HCT116 (cell line): ENCODE measurements at regions not wholly inside any gene's neighbourhood (a gene's known extent, or its start where the extent isn't known, plus 50 kb on each side); places are given as distances from the start of the nearest gene placed in this dataset.

Experiments used
- ATAC-seq: fragments of 200-7000 bp; cut with Tn5 transposase; 2 replicates; pipeline ENCODE4 v1.9.1; 2020; ENCODE audit warnings: mild to moderate bottlenecking, moderate library complexity
- BruUV-seq: library from RNA; stranded (reverse); fragments of 400-500 nt; replicated peaks from 2 replicates; lab custom pipeline; 2021; lab: Mats Ljungman, UMichigan
- CTCF ChIA-PET: fragments of 300-600 bp; sonication (Branson Sonifier 250); formaldehyde crosslinking; loops from one replicate; lab custom pipeline; 2021; ENCODE audit warnings: antibody characterized with exemption; lab: Charles Lee
- POLR2A ChIA-PET: fragments of 300-600, 350-600 bp; sonication (Branson Sonifier 250); formaldehyde crosslinking; loops from one replicate; lab custom pipeline; 2021; ENCODE audit warnings: antibody characterized with exemption; lab: Charles Lee
- RAD21 ChIA-PET, 2 experiments: fragments of 300-600 bp; sonication (Branson Sonifier 250); formaldehyde crosslinking; loops; one replicate each; lab custom pipeline; 2023; ENCODE audit warnings: low total read pairs in 2 of 2; ENCODE audit not compliant: uncharacterized antibody in 2 of 2, unreplicated experiment in 2 of 2, low non-redundant PET in 1 of 2; lab: Charles Lee
- DNase-seq: peaks from one replicate; pipeline ENCODE4 v3.0.0-alpha.2; 2010; ENCODE audit warnings: low read depth, low spot score
- H2AFZ ChIP-seq: fragments of 200-600 bp; shearing (Covaris generic), sonication (generic); 2 replicates; pipeline ENCODE4 v1.6.1; 2017; ENCODE audit warnings: low read depth, mixed run types, mixed read lengths, antibody characterized with exemption, low read length; ENCODE audit not compliant: poor library complexity, severe bottlenecking
- H3K27ac ChIP-seq: 2 replicates; pipeline ENCODE4 v1.5.1; 2012; ENCODE audit warnings: low read depth, low read length
- H3K27me3 ChIP-seq: fragments of 200-600 bp; sonication (generic); 2 replicates; pipeline ENCODE4 v1.6.1; 2016; ENCODE audit warnings: mixed run types, low read length, mixed read lengths; ENCODE audit not compliant: insufficient read depth
- H3K36me3 ChIP-seq, 2 experiments: fragments of 200-500 bp in 1 of 2; fragments of 200-600 bp in 1 of 2; sonication (Bioruptor generic) in 1 of 2; sonication (generic) in 1 of 2; 2 replicates each; pipeline versions ENCODE4 v1.5.1 to v1.6.1; 2014 to 2016; ENCODE audit warnings: low read length in 2 of 2, inconsistent platforms in 1 of 2, mixed read lengths in 1 of 2, mixed run types in 1 of 2; ENCODE audit not compliant: insufficient read depth in 2 of 2, control insufficient read depth in 1 of 2
- H3K4me1 ChIP-seq, 2 experiments: fragments of 200-600 bp in 1 of 2; sonication (generic) in 1 of 2; 2 replicates each; pipeline versions ENCODE4 v1.5.1 to v1.6.1; 2012 to 2017; ENCODE audit warnings: low read length in 2 of 2, inconsistent platforms in 1 of 2, mild to moderate bottlenecking in 1 of 2, mixed read lengths in 1 of 2, mixed run types in 1 of 2, moderate library complexity in 1 of 2; ENCODE audit not compliant: insufficient read depth in 2 of 2, control insufficient read depth in 1 of 2
- H3K4me2 ChIP-seq: fragments of 200-600 bp; sonication (generic); 2 replicates; pipeline ENCODE4 v1.6.1; 2017; ENCODE audit warnings: mixed run types, low read length, mixed read lengths
- H3K4me3 ChIP-seq, 2 experiments: fragments of 200-600 bp in 1 of 2; sonication (generic) in 1 of 2; replicated peaks in 1 of 2; 2 replicates each; pipeline ENCODE4 v1.5.1; 2011 to 2016; ENCODE audit warnings: low read length in 2 of 2, control low read depth in 1 of 2, low read depth in 1 of 2, mild to moderate bottlenecking in 1 of 2, mixed read lengths in 1 of 2, mixed run types in 1 of 2
- H3K79me2 ChIP-seq: fragments of 200-600 bp; sonication (generic); 2 replicates; pipeline ENCODE4 v1.6.1; 2017; ENCODE audit warnings: mild to moderate bottlenecking, mixed run types, low read length, moderate library complexity, mixed read lengths; ENCODE audit not compliant: insufficient read depth
- H3K9ac ChIP-seq: fragments of 200-600 bp; sonication (generic); 2 replicates; pipeline ENCODE4 v1.6.1; 2016; ENCODE audit warnings: low read length, mixed read lengths
- H3K9me2 ChIP-seq: fragments of 200-600 bp; sonication (generic), shearing (Covaris generic); 2 replicates; pipeline ENCODE4 v1.6.1; 2017; ENCODE audit warnings: mixed run types, mild to moderate bottlenecking, moderate library complexity; ENCODE audit not compliant: insufficient read depth
- H3K9me3 ChIP-seq, 2 experiments: fragments of 200-500 bp in 1 of 2; fragments of 200-600 bp in 1 of 2; sonication (Bioruptor generic) in 1 of 2; sonication (generic) in 1 of 2; 2 replicates each; pipeline ENCODE4 v1.6.1; 2014 to 2017; ENCODE audit warnings: low read length in 2 of 2, mixed read lengths in 2 of 2, inconsistent platforms in 1 of 2, low read depth in 1 of 2, mild to moderate bottlenecking in 1 of 2, mixed run types in 1 of 2, moderate library complexity in 1 of 2; ENCODE audit not compliant: control insufficient read depth in 1 of 2, insufficient read depth in 1 of 2
- H4K20me1 ChIP-seq: fragments of 200-600 bp; sonication (generic), shearing (Covaris generic); 2 replicates; pipeline ENCODE4 v1.6.1; 2017; ENCODE audit warnings: mixed run types, mild to moderate bottlenecking, moderate library complexity; ENCODE audit not compliant: insufficient read depth
- CEBPB ChIP-seq: IDR thresholded peaks from 2 replicates; pipeline ENCODE4 v1.6.1; 2012; ENCODE audit warnings: low read depth
- CTCF ChIP-seq, 3 experiments: fragments of 200-600 bp in 1 of 3; sonication (generic) in 1 of 3; IDR thresholded peaks in 2 of 3; conservative IDR thresholded peaks in 1 of 3; 2 replicates each; pipeline ENCODE4 v1.5.1; 2012 to 2017; ENCODE audit warnings: low read depth in 2 of 3, low read length in 2 of 3, antibody characterized with exemption in 1 of 3, borderline replicate concordance in 1 of 3, control low read depth in 1 of 3, mild to moderate bottlenecking in 1 of 3, mixed read lengths in 1 of 3, mixed run types in 1 of 3, moderate library complexity in 1 of 3; ENCODE audit not compliant: insufficient read depth in 1 of 3
- EZH2 ChIP-seq: fragments of 200-600 bp; sonication (generic); IDR thresholded peaks from 2 replicates; pipeline ENCODE4 v1.6.1; 2017; ENCODE audit warnings: antibody characterized with exemption, mixed run types
- JUND ChIP-seq: IDR thresholded peaks from 2 replicates; pipeline ENCODE4 v1.6.1; 2012
- POLR2A ChIP-seq: IDR thresholded peaks from 2 replicates; pipeline ENCODE4 v1.7.0; 2011; ENCODE audit warnings: borderline replicate concordance; ENCODE audit not compliant: insufficient read depth, insufficient read length; ENCODE audit errors: extremely low read depth
- SP1 ChIP-seq: IDR thresholded peaks from 2 replicates; pipeline ENCODE4 v1.6.1; 2012; ENCODE audit warnings: low read depth
- SRF ChIP-seq: IDR thresholded peaks from 2 replicates; pipeline ENCODE4 v1.6.1; 2012; ENCODE audit warnings: low read depth
- TCF7L2 ChIP-seq: IDR thresholded peaks from 2 replicates; pipeline ENCODE4 v1.7.0; 2011; ENCODE audit warnings: borderline replicate concordance, inconsistent platforms; ENCODE audit not compliant: insufficient read depth, insufficient read length; ENCODE audit errors: extremely low read depth
- ZNF274 ChIP-seq: fragments of 200-500 bp; sonication (Bioruptor generic); IDR thresholded peaks from 2 replicates; pipeline ENCODE4 v1.6.1; 2014; ENCODE audit warnings: mild to moderate bottlenecking, low read depth, low read length, inconsistent platforms
- intact Hi-C: fragments of 100-400 bp; cut with micrococcal nuclease; formaldehyde crosslinking; loops from 2 replicates; pipeline ENCODE4 v1.10.0; 2022
- TF ChIP-seq, protein P1 (sequence below): IDR thresholded peaks from 2 replicates; pipeline ENCODE4 v1.6.1; 2012

GRCh38 chr1:214213136-214213535 is 67.8 kb upstream of the SMYD2 start:
- ChIA-PET RAD21 (interaction anchor here (2.0 to 2.1 kb wide), 2 partner anchors 119 to 120 kb away, joined by 14 read pairs; no protein-coding TSS in a partner anchor), CTCF (interaction anchor here (1.4 to 8.4 kb wide), 3 partner anchors 14 to 1313 kb away, joined by 4 to 210 read pairs (median 4); no protein-coding TSS in a partner anchor), POLR2A (no interaction called here)
- H3K27ac ChIP-seq, result no peak overlapping the region
- no peaks in the 10 kb centered on the region for H3K79me2 ChIP-seq
- H2AFZ ChIP-seq, result no peak overlapping the region
- no peak overlapping the region for H3K9ac ChIP-seq
- peaks cover 7% of the 10 kb centered on the region for H3K27me3 ChIP-seq
- H3K9me3 ChIP-seq, result no peaks in the 10 kb centered on the region
- no peak overlapping the region for H3K4me2 ChIP-seq
- BruUV-seq, result no TSS peak
- no peaks in the 10 kb centered on the region for H4K20me1 ChIP-seq
- intact Hi-C loops, result loop anchor here (5.0 kb wide), 1 partner anchor 1314 kb away; no protein-coding TSS in a partner anchor
- no peaks in the 10 kb centered on the region for H3K36me3 ChIP-seq
- H3K4me3 ChIP-seq, result no peak overlapping the region
- no peak for TF ChIP-seq JUND
- TF ChIP-seq EZH2, result no peak
- TF ChIP-seq SRF, result no peak
- TF ChIP-seq CEBPB, result no peak
- no peak for TF ChIP-seq SP1
- TF ChIP-seq POLR2A, result no peak
- TF ChIP-seq, protein P1, sequence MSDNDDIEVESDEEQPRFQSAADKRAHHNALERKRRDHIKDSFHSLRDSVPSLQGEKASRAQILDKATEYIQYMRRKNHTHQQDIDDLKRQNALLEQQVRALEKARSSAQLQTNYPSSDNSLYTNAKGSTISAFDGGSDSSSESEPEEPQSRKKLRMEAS, result no peak
- TF ChIP-seq CTCF (IDR thresholded peaks at IDR 0.05 in 2 of 3, conservative IDR thresholded peaks at IDR 0.05 in 1 of 3; ENCODE audit: borderline replicate concordance in 1 of 3, insufficient read depth in 1 of 3, low read depth in 2 of 3, low read length in 2 of 3), result no peak
- no peak for TF ChIP-seq ZNF274
- no peak for TF ChIP-seq TCF7L2
- H3K9me2 ChIP-seq, result no peaks in the 10 kb centered on the region
- no peak for DNase-seq
- H3K4me1 ChIP-seq, result peaks cover 0 to 4% of the 10 kb centered on the region in 2 experiments; a peak in 1 of 4 replicates
- no peak for ATAC-seq
